ENCODE measurements at regions not wholly inside any gene's neighbourhood (a gene's known extent, or its start where the extent isn't known, plus 50 kb on each side); places are given as distances from the start of the nearest gene placed in this dataset.

DNA sequence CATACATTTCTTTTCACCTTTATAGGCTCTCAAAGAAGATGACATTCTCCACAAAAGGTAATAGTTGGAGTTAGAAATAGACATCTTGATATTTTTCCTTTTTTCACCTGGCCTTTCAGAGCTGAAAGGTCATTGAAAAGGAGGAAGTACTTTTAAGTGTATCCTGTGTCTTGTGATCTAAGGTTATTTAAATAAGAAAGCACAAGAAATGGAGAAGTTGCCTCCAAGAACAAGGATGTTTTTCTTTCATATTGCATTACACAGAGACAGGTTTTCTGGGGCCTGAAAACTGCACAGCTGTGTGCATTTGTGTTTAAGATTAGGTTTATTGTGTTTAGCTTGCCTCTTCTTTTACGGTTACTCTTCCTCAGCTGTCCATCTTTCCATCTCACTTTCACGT lies 103.4 kb upstream of the SEMA3D start:
- no peak overlapping the region for H3K4me3 ChIP-seq (ENCODE audit: low read length)
- H3K9ac ChIP-seq (ENCODE audit: low read length): no peak overlapping the region
- H3K23ac ChIP-seq (ENCODE audit: low read length): no peak overlapping the region
- H4K5ac ChIP-seq (ENCODE audit: low read length): no peak overlapping the region
- H3K27me3 ChIP-seq (ENCODE audit: insufficient read depth, low read length, poor library complexity): no peaks in the 10 kb centered on the region
- H3K79me1 ChIP-seq (ENCODE audit: low read length): no peaks in the 10 kb centered on the region
- no peak overlapping the region for H3K4me2 ChIP-seq (ENCODE audit: low read length)
- H3K79me2 ChIP-seq (ENCODE audit: control insufficient read depth, insufficient read depth, low read length): no peaks in the 10 kb centered on the region
- H3K18ac ChIP-seq (ENCODE audit: low read length): no peak overlapping the region
- no peak overlapping the region for H2AK5ac ChIP-seq (ENCODE audit: low read length)
- no peak overlapping the region for H4K8ac ChIP-seq (ENCODE audit: low read depth, low read length)
- H2BK15ac ChIP-seq (replicated peaks; ENCODE audit: low read depth): no peak overlapping the region
- no peak overlapping the region for H3K56ac ChIP-seq (ENCODE audit: low read length)
- WGBS (ENCODE audit: extremely low coverage, insufficient coverage, low lambda C conversion rate): no CpG with 5 or more reads among the region's 2 CpGs
- H3K36me3 ChIP-seq (ENCODE audit: control insufficient read depth, insufficient read depth, low read length): no peaks in the 10 kb centered on the region
- H2BK120ac ChIP-seq (ENCODE audit: low read depth, low read length): no peak overlapping the region
- H3K4ac ChIP-seq (ENCODE audit: low read depth, low read length): no peak overlapping the region
- no peak for DNase-seq
- H3K4me1 ChIP-seq (ENCODE audit: control insufficient read depth, low read depth, low read length): no peaks in the 10 kb centered on the region
- no peak overlapping the region for H2BK5ac ChIP-seq (ENCODE audit: low read length)
- H3K27ac ChIP-seq (ENCODE audit: low read depth, low read length): no peak overlapping the region

DNA sequence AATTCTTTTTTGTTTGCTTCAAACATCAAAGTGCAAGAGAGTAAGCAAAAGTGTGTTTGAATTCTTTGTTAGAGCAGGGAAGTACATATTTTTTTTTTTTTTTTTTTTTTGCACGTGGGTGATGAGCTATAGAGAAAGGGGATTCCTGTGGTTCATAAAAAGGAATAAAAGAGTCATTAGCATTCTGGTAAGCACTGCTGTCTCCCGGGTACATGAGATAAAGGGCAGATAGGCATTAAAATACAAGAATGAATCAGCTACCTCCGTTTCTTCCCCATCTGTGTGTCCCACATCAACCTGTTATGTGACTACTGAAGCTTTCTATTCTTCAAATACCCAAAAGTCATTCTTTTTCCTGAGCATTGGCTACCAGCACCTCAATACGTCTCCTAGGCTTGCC lies 102.4 kb upstream of the SEMA3D start:
- H3K79me2 ChIP-seq (ENCODE audit: control insufficient read depth, insufficient read depth, low read length): no peaks in the 10 kb centered on the region
- no peak overlapping the region for H3K18ac ChIP-seq (ENCODE audit: low read length)
- no peak overlapping the region for H3K4me2 ChIP-seq (ENCODE audit: low read length)
- H3K4ac ChIP-seq (ENCODE audit: low read depth, low read length): no peak overlapping the region
- H3K23ac ChIP-seq (ENCODE audit: low read length): no peak overlapping the region
- H4K5ac ChIP-seq (ENCODE audit: low read length): no peak overlapping the region
- no CpG with 5 or more reads among the region's 4 CpGs for WGBS (ENCODE audit: extremely low coverage, insufficient coverage, low lambda C conversion rate)
- no peak overlapping the region for H4K8ac ChIP-seq (ENCODE audit: low read depth, low read length)
- no peak overlapping the region for H3K27ac ChIP-seq (ENCODE audit: low read depth, low read length)
- H2BK5ac ChIP-seq (ENCODE audit: low read length): no peak overlapping the region
- no peak overlapping the region for H2BK120ac ChIP-seq (ENCODE audit: low read depth, low read length)
- no peak for DNase-seq
- no peaks in the 10 kb centered on the region for H3K36me3 ChIP-seq (ENCODE audit: control insufficient read depth, insufficient read depth, low read length)
- no peak overlapping the region for H3K4me3 ChIP-seq (ENCODE audit: low read length)
- H2AK5ac ChIP-seq (ENCODE audit: low read length): no peak overlapping the region
- H3K79me1 ChIP-seq (ENCODE audit: low read length): no peaks in the 10 kb centered on the region
- no peak overlapping the region for H2BK15ac ChIP-seq (replicated peaks; ENCODE audit: low read depth)
- H3K27me3 ChIP-seq (ENCODE audit: insufficient read depth, low read length, poor library complexity): no peaks in the 10 kb centered on the region
- H3K56ac ChIP-seq (ENCODE audit: low read length): no peak overlapping the region
- no peaks in the 10 kb centered on the region for H3K4me1 ChIP-seq (ENCODE audit: control insufficient read depth, low read depth, low read length)
- no peak overlapping the region for H3K9ac ChIP-seq (ENCODE audit: low read length)

DNA sequence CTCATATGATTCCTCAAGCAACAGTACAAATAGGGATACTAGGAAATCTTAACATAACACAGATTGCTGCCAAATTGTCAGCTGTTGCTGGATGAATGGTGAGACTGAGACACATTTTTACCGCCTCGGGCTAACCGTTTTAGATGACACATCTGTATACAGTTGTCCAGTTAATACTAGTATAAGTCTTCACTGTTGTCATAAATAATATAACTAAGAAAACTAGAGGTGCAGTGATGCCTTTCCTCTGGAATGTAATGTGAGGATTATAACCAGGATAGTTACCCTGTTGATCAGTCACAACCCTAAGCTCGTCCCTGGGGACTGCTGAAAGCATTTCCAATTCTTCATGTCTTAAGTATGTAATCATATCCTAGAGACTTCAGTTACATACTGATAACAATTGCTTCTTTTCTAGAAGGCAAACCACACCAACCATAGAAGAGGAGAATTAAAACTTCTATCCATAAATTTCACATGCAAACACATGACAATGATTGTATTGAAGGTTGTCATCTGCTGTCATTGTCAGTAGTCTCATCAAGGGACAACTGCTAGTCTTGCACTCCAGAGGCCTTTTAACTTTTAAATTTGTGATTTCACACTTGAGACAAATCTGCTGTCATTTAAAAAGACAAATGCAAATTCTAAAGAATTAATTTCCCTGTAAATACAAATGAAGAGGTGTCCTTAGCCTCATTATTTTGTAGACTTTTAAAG lies 100.4 kb upstream of the SEMA3D start:
- H3K4ac ChIP-seq (ENCODE audit: low read depth, low read length): no peak overlapping the region
- H3K27me3 ChIP-seq (ENCODE audit: insufficient read depth, low read length, poor library complexity): no peaks in the 10 kb centered on the region
- H3K4me1 ChIP-seq (ENCODE audit: control insufficient read depth, low read depth, low read length): no peaks in the 10 kb centered on the region
- WGBS (ENCODE audit: extremely low coverage, insufficient coverage, low lambda C conversion rate): no CpG with 5 or more reads among the region's 4 CpGs
- no peak overlapping the region for H2BK5ac ChIP-seq (ENCODE audit: low read length)
- no peak overlapping the region for H3K4me3 ChIP-seq (ENCODE audit: low read length)
- no peaks in the 10 kb centered on the region for H3K36me3 ChIP-seq (ENCODE audit: control insufficient read depth, insufficient read depth, low read length)
- DNase-seq: no peak
- H3K4me2 ChIP-seq (ENCODE audit: low read length): no peak overlapping the region
- no peaks in the 10 kb centered on the region for H3K79me2 ChIP-seq (ENCODE audit: control insufficient read depth, insufficient read depth, low read length)
- H2AK5ac ChIP-seq (ENCODE audit: low read length): no peak overlapping the region
- no peak overlapping the region for H4K5ac ChIP-seq (ENCODE audit: low read length)
- H3K79me1 ChIP-seq (ENCODE audit: low read length): no peaks in the 10 kb centered on the region
- H4K8ac ChIP-seq (ENCODE audit: low read depth, low read length): no peak overlapping the region
- H3K23ac ChIP-seq (ENCODE audit: low read length): no peak overlapping the region
- H3K56ac ChIP-seq (ENCODE audit: low read length): no peak overlapping the region
- no peak overlapping the region for H3K27ac ChIP-seq (ENCODE audit: low read depth, low read length)
- no peak overlapping the region for H2BK120ac ChIP-seq (ENCODE audit: low read depth, low read length)
- H2BK15ac ChIP-seq (replicated peaks; ENCODE audit: low read depth): no peak overlapping the region
- no peak overlapping the region for H3K18ac ChIP-seq (ENCODE audit: low read length)
- no peak overlapping the region for H3K9ac ChIP-seq (ENCODE audit: low read length)

DNA sequence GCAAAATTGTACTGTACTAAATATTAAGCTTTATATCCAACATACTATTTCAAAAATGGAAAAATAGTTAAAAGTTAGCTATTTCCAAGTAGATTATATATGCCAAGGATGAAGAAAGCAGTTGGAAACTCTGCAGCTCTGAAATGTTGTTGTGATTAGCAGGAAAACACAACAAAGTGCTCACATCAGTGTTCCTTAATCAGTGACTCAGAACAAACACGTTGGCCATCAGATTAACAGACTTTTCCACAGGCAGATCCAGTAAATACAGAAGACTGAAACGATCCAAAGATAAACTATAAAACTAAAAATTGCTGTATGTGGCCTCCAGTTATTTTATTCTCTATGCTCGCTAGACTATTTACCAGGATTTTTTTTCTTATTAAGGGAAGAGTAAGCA lies 99.6 kb upstream of the SEMA3D start:
- Histone ChIP-seq H3K18ac (ENCODE audit: low read length) (no peak overlapping the region), H3K56ac (ENCODE audit: low read length) (no peak overlapping the region), H3K79me1 (ENCODE audit: low read length) (no peaks in the 10 kb centered on the region), H3K79me2 (ENCODE audit: control insufficient read depth, insufficient read depth, low read length) (no peaks in the 10 kb centered on the region), H3K27ac (ENCODE audit: low read depth, low read length) (no peak overlapping the region), H3K23ac (ENCODE audit: low read length) (no peak overlapping the region), H3K4me1 (ENCODE audit: control insufficient read depth, low read depth, low read length) (no peaks in the 10 kb centered on the region), H3K27me3 (ENCODE audit: insufficient read depth, low read length, poor library complexity) (no peaks in the 10 kb centered on the region), H4K5ac (ENCODE audit: low read length) (no peak overlapping the region), H3K9ac (ENCODE audit: low read length) (no peak overlapping the region), H3K4me2 (ENCODE audit: low read length) (no peak overlapping the region), H4K8ac (ENCODE audit: low read depth, low read length) (no peak overlapping the region), H2BK120ac (ENCODE audit: low read depth, low read length) (no peak overlapping the region), H3K36me3 (ENCODE audit: control insufficient read depth, insufficient read depth, low read length) (no peaks in the 10 kb centered on the region), H2BK15ac (replicated peaks; ENCODE audit: low read depth) (no peak overlapping the region), H2AK5ac (ENCODE audit: low read length) (no peak overlapping the region), H3K4me3 (ENCODE audit: low read length) (no peak overlapping the region), H3K4ac (ENCODE audit: low read depth, low read length) (no peak overlapping the region), H2BK5ac (ENCODE audit: low read length) (no peak overlapping the region)
- WGBS (ENCODE audit: extremely low coverage, insufficient coverage, low lambda C conversion rate): no CpG with 5 or more reads among the region's 3 CpGs
- DNase-seq: no peak

DNA sequence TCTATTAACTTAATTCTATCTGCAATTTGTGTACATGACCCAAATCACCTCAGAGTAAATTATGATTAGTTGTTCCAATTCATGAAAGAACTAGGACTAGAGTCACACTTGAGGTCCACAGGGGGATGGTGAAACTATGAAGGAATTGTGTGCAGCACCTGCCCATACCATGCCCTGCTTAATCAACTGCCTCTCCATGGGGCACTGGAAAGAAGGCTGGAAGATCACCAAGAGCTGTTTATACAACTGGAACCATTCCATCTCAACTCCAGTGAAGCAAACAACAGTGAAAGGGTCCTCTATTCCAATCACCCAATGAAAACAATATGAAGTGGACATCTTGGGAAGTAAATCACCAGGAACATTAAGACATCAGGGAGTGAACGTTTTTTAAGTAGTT lies 98.7 kb upstream of the SEMA3D start:
- H3K79me2 ChIP-seq (ENCODE audit: control insufficient read depth, insufficient read depth, low read length): no peaks in the 10 kb centered on the region
- H3K36me3 ChIP-seq (ENCODE audit: control insufficient read depth, insufficient read depth, low read length): no peaks in the 10 kb centered on the region
- no peak overlapping the region for H3K56ac ChIP-seq (ENCODE audit: low read length)
- no peak overlapping the region for H3K27ac ChIP-seq (ENCODE audit: low read depth, low read length)
- no peak overlapping the region for H2BK120ac ChIP-seq (ENCODE audit: low read depth, low read length)
- H3K9ac ChIP-seq (ENCODE audit: low read length): no peak overlapping the region
- H3K4ac ChIP-seq (ENCODE audit: low read depth, low read length): no peak overlapping the region
- no peak overlapping the region for H4K8ac ChIP-seq (ENCODE audit: low read depth, low read length)
- no peak overlapping the region for H2AK5ac ChIP-seq (ENCODE audit: low read length)
- H3K4me3 ChIP-seq (ENCODE audit: low read length): no peak overlapping the region
- no peaks in the 10 kb centered on the region for H3K79me1 ChIP-seq (ENCODE audit: low read length)
- no peak overlapping the region for H2BK5ac ChIP-seq (ENCODE audit: low read length)
- no peak overlapping the region for H3K4me2 ChIP-seq (ENCODE audit: low read length)
- no peak overlapping the region for H3K23ac ChIP-seq (ENCODE audit: low read length)
- no peak overlapping the region for H4K5ac ChIP-seq (ENCODE audit: low read length)
- H3K4me1 ChIP-seq (ENCODE audit: control insufficient read depth, low read depth, low read length): no peaks in the 10 kb centered on the region
- H3K18ac ChIP-seq (ENCODE audit: low read length): no peak overlapping the region
- H2BK15ac ChIP-seq (replicated peaks; ENCODE audit: low read depth): no peak overlapping the region
- no peaks in the 10 kb centered on the region for H3K27me3 ChIP-seq (ENCODE audit: insufficient read depth, low read length, poor library complexity)
- no peak for DNase-seq
- no CpG with 5 or more reads among the region's 1 CpG for WGBS (ENCODE audit: extremely low coverage, insufficient coverage, low lambda C conversion rate)

DNA sequence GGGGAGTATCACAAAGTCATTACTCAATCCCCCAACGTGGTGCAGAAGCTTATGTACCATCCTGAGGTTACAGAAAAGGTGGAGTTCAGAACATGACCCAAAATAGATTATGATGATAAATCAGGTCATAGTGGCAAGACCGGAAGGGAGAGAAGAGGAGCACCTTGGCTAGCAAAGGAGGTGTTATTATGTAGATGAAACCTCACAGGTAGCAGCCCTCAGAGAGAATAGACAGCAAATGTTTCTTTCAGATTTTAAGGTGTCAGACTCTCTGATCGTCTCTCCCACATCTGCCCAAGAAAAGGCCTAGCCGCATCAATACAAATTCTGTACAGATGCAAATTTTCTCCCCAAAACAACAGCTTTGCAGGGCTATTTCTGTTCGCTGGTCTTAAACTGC lies 88.3 kb upstream of the SEMA3D start:
- Histone ChIP-seq H3K27me3 (ENCODE audit: insufficient read depth, low read length, poor library complexity) (no peaks in the 10 kb centered on the region), H3K79me2 (ENCODE audit: control insufficient read depth, insufficient read depth, low read length) (no peaks in the 10 kb centered on the region), H3K4ac (ENCODE audit: low read depth, low read length) (no peak overlapping the region), H3K4me1 (ENCODE audit: control insufficient read depth, low read depth, low read length) (peaks cover 9% of the 10 kb centered on the region), H3K4me2 (ENCODE audit: low read length) (no peak overlapping the region), H3K4me3 (ENCODE audit: low read length) (no peak overlapping the region), H2AK5ac (ENCODE audit: low read length) (no peak overlapping the region), H3K79me1 (ENCODE audit: low read length) (no peaks in the 10 kb centered on the region), H2BK120ac (ENCODE audit: low read depth, low read length) (no peak overlapping the region), H4K5ac (ENCODE audit: low read length) (no peak overlapping the region), H4K8ac (ENCODE audit: low read depth, low read length) (no peak overlapping the region), H3K36me3 (ENCODE audit: control insufficient read depth, insufficient read depth, low read length) (no peaks in the 10 kb centered on the region), H3K18ac (ENCODE audit: low read length) (no peak overlapping the region), H3K56ac (ENCODE audit: low read length) (no peak overlapping the region), H3K27ac (ENCODE audit: low read depth, low read length) (no peak overlapping the region), H3K9ac (ENCODE audit: low read length) (no peak overlapping the region), H2BK15ac (replicated peaks; ENCODE audit: low read depth) (no peak overlapping the region), H2BK5ac (ENCODE audit: low read length) (no peak overlapping the region), H3K23ac (ENCODE audit: low read length) (no peak overlapping the region)
- DNase-seq: peak; percentile 21
- no CpG with 5 or more reads among the region's 5 CpGs for WGBS (ENCODE audit: extremely low coverage, insufficient coverage, low lambda C conversion rate)
